ENCODE measurements at regions not wholly inside any gene's neighbourhood (a gene's known extent, or its start where the extent isn't known, plus 50 kb on each side); places are given as distances from the start of the nearest gene placed in this dataset.

- no TSS peak for BruUV-seq (replicated peaks)
- Histone ChIP-seq H3K9me3 (ENCODE audit: control insufficient read depth, insufficient read depth, low read depth, low read length) (no peaks in the 10 kb centered on the region), H3K4me3 (ENCODE audit: low read depth in 2 of 2, low read length in 2 of 2) (no peak overlapping the region), H3K36me3 (ENCODE audit: control insufficient read depth, insufficient read depth, low read length) (no peaks in the 10 kb centered on the region), H3K27me3 (ENCODE audit: control insufficient read depth, insufficient read depth, low read length) (peaks cover 2% of the 10 kb centered on the region; the same call in 1 of the 2 replicates), H3K27ac (ENCODE audit: low read length) (no peak overlapping the region), H3K4me1 (ENCODE audit: control insufficient read depth, insufficient read depth, low read length) (no peaks in the 10 kb centered on the region)
- intact Hi-C loops (cut with micrococcal nuclease; ENCODE audit: unreplicated experiment): no loop called here
- TF ChIP-seq TCF7L2 (IDR thresholded peaks at IDR 0.05; ENCODE audit: low read depth, low read length): no peak
- TF ChIP-seq POLR2AphosphoS5 (IDR thresholded peaks at IDR 0.05; ENCODE audit: low read depth, low read length): no peak
- no peak for TF ChIP-seq SIN3A (IDR thresholded peaks at IDR 0.05; ENCODE audit: borderline replicate concordance, insufficient read depth, low read depth, low read length)
- TF ChIP-seq REST (IDR thresholded peaks at IDR 0.05; ENCODE audit: insufficient read depth in 1 of 2, low read depth in 2 of 2, low read length in 1 of 2): no peak
- no peak for TF ChIP-seq CTCF (IDR thresholded peaks at IDR 0.05)
- ChIA-PET CTCF (no interaction called here), POLR2A (no interaction called here)
- DNase-seq (ENCODE audit: low read depth, low spot score): no peak
- no peak for ATAC-seq
- in situ Hi-C loops (cut with HindIII; ENCODE audit: low pct_unique_long_range_greater_than_20kb, low sequenced_read_pairs): no loop called here
Measured at GRCh38 chr2:19841918-19842693, 59.7 kb downstream of the TTC32 start.

GRCh38 chr2:19839438-19839837 lies 62.3 kb downstream of the TTC32 start:
- Histone ChIP-seq H3K4me1 (ENCODE audit: control insufficient read depth, insufficient read depth, low read length) (no peaks in the 10 kb centered on the region), H3K27ac (ENCODE audit: low read length) (no peak overlapping the region), H3K36me3 (ENCODE audit: control insufficient read depth, insufficient read depth, low read length) (no peaks in the 10 kb centered on the region), H3K27me3 (ENCODE audit: control insufficient read depth, insufficient read depth, low read length) (peaks cover 2% of the 10 kb centered on the region; the same call in 1 of the 2 replicates), H3K4me3 (ENCODE audit: low read depth in 2 of 2, low read length in 2 of 2) (no peak overlapping the region), H3K9me3 (ENCODE audit: control insufficient read depth, insufficient read depth, low read depth, low read length) (no peaks in the 10 kb centered on the region)
- CTCF ChIA-PET: no interaction called here
- DNase-seq (ENCODE audit: low read depth, low spot score) (no peak), ATAC-seq (no peak)
- intact Hi-C loops (cut with micrococcal nuclease; ENCODE audit: unreplicated experiment): no loop called here
- TF ChIP-seq REST (IDR thresholded peaks at IDR 0.05; ENCODE audit: insufficient read depth in 1 of 2, low read depth in 2 of 2, low read length in 1 of 2): no peak
- POLR2A ChIA-PET: no interaction called here
- in situ Hi-C loops (cut with HindIII; ENCODE audit: low pct_unique_long_range_greater_than_20kb, low sequenced_read_pairs): no loop called here
- no TSS peak for BruUV-seq (replicated peaks)
